ENCODE measurements at regions not wholly inside any gene's neighbourhood (a gene's known extent, or its start where the extent isn't known, plus 50 kb on each side); places are given as distances from the start of the nearest gene placed in this dataset.

- H3K4me3 ChIP-seq (ENCODE audit: low read depth, low read length), result no peak overlapping the region
- TF ChIP-seq CTCF (IDR thresholded peaks at IDR 0.05; ENCODE audit: borderline replicate concordance, insufficient read depth, low read depth, low read length), result no peak
Observed at GRCh38 chr5:167250996-167251395, 1040.4 kb upstream of the WWC1 start.

GRCh38 chr5:167254132-167254531 is 1037.3 kb upstream of the WWC1 start:
- TF ChIP-seq CTCF (IDR thresholded peaks at IDR 0.05; ENCODE audit: borderline replicate concordance, insufficient read depth, low read depth, low read length), result no peak
- H3K4me3 ChIP-seq (ENCODE audit: low read depth, low read length), result no peak overlapping the region

GRCh38 chr5:167255926-167256325 is 1035.5 kb upstream of the WWC1 start:
- no peak for TF ChIP-seq CTCF (IDR thresholded peaks at IDR 0.05; ENCODE audit: borderline replicate concordance, insufficient read depth, low read depth, low read length)
- no peak overlapping the region for H3K4me3 ChIP-seq (ENCODE audit: low read depth, low read length)

- no peak for TF ChIP-seq CTCF (IDR thresholded peaks at IDR 0.05; ENCODE audit: borderline replicate concordance, insufficient read depth, low read depth, low read length)
- no peak overlapping the region for H3K4me3 ChIP-seq (ENCODE audit: low read depth, low read length)
Observed at GRCh38 chr5:167259806-167260205, 1031.6 kb upstream of the WWC1 start.

- TF ChIP-seq CTCF (IDR thresholded peaks at IDR 0.05; ENCODE audit: borderline replicate concordance, insufficient read depth, low read depth, low read length), result peak; percentile 17; the same call in 1 of the 2 replicates
- H3K4me3 ChIP-seq (ENCODE audit: low read depth, low read length), result no peak overlapping the region
Observed at GRCh38 chr5:167261309-167262100, 1029.9 kb upstream of the WWC1 start.

- no peak for TF ChIP-seq CTCF (IDR thresholded peaks at IDR 0.05; ENCODE audit: borderline replicate concordance, insufficient read depth, low read depth, low read length)
- no peak overlapping the region for H3K4me3 ChIP-seq (ENCODE audit: low read depth, low read length)
Observed at GRCh38 chr5:167263185-167263584, 1028.3 kb upstream of the WWC1 start.

GRCh38 chr5:167264348-167264747 is 1027.1 kb upstream of the WWC1 start:
- H3K4me3 ChIP-seq (ENCODE audit: low read depth, low read length), result no peak overlapping the region
- no peak for TF ChIP-seq CTCF (IDR thresholded peaks at IDR 0.05; ENCODE audit: borderline replicate concordance, insufficient read depth, low read depth, low read length)

Measured in GM12875 (cell line).